Colonic mucosa (tissue), 4 donors: ENCODE measurements at regions not wholly inside any gene's neighbourhood (a gene's known extent, or its start where the extent isn't known, plus 50 kb on each side); places are given as distances from the start of the nearest gene placed in this dataset.

ENCODE experiments used
- DNase-seq: peaks from one replicate; pipeline ENCODE4 v3.0.0-alpha.2; 2020
- H3K27ac ChIP-seq: fragments of 200-600 bp; one replicate; pipeline ENCODE4 v1.8.0; 2021
- H3K27me3 ChIP-seq: fragments of 200-600 bp; one replicate; pipeline ENCODE4 v1.8.0; 2021
- H3K36me3 ChIP-seq: fragments of 200-600 bp; one replicate; pipeline ENCODE4 v1.8.0; 2021
- H3K4me1 ChIP-seq: fragments of 200-600 bp; one replicate; pipeline ENCODE4 v1.8.0; 2021; ENCODE audit warnings: mild to moderate bottlenecking
- H3K4me3 ChIP-seq: fragments of 200-600 bp; one replicate; pipeline ENCODE4 v1.8.0; 2021
- H3K9ac ChIP-seq, 2 donors: one replicate each; pipeline ENCODE4 v1.7.0; 2013; ENCODE audit warnings: control low read depth in 2 of 2, low read depth in 2 of 2, low read length in 2 of 2
- H3K9me3 ChIP-seq: fragments of 200-600 bp; one replicate; pipeline ENCODE4 v1.8.0; 2021
- CTCF ChIP-seq: fragments of 200-600 bp; IDR thresholded peaks from one replicate; pipeline ENCODE4 v1.8.0; 2022; ENCODE audit warnings: antibody characterized with exemption, mild to moderate bottlenecking
- intact Hi-C: fragments of 100-400 bp; cut with DNase I; formaldehyde crosslinking; loops from one replicate; pipeline ENCODE4 v1.14.1; 2022
- donor health status: healthy.
- donor health status: DM: no; HTN: no; CAD: no.
- donor health status: DM: no; HTN: no; CAD: no.

GRCh38 chr12:127728285-127728684, 538.7 kb upstream of the TMEM132C start:
- intact Hi-C loops = no loop called here
- DNase-seq = no peak
- H3K27ac ChIP-seq = no peak overlapping the region
- no peak overlapping the region for H3K9ac ChIP-seq
- H3K27me3 ChIP-seq = no peaks in the 10 kb centered on the region
- no peaks in the 10 kb centered on the region for H3K36me3 ChIP-seq
- no peaks in the 10 kb centered on the region for H3K4me1 ChIP-seq
- no peak for TF ChIP-seq CTCF
- no peaks in the 10 kb centered on the region for H3K9me3 ChIP-seq
- no peak overlapping the region for H3K4me3 ChIP-seq

DNA sequence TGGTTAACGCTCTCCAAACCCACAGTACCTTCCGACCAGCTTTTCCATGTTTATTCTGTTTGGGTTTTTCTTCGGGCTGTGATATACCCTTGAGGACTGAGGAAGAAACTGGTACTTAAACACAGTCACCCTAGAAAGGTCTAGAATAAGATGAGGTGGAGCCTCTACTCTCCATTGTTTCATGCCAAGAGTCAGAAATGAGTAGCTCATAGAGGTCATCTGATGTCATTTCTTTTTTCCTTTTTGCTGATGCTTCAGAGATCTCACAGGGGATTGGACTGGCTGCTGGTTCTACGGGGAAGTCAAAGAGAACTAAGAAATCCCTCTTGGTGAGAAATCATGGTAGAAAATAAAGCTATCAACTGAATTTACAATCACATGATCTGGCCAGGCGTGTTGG, 538.2 kb upstream of the TMEM132C start:
- H3K9me3 ChIP-seq = no peaks in the 10 kb centered on the region
- H3K27ac ChIP-seq = no peak overlapping the region
- intact Hi-C loops = no loop called here
- no peaks in the 10 kb centered on the region for H3K27me3 ChIP-seq
- no peak for DNase-seq
- TF ChIP-seq CTCF = no peak
- no peaks in the 10 kb centered on the region for H3K36me3 ChIP-seq
- no peaks in the 10 kb centered on the region for H3K4me1 ChIP-seq
- no peak overlapping the region for H3K4me3 ChIP-seq
- no peak overlapping the region for H3K9ac ChIP-seq

GRCh38 chr12:127729381-127729780, 537.6 kb upstream of the TMEM132C start:
- no peaks in the 10 kb centered on the region for H3K36me3 ChIP-seq

GRCh38 chr12:127731657-127732056, 535.3 kb upstream of the TMEM132C start:
- Histone ChIP-seq H3K27ac (no peak overlapping the region), H3K4me1 (no peaks in the 10 kb centered on the region), H3K36me3 (no peaks in the 10 kb centered on the region), H3K4me3 (no peak overlapping the region), H3K27me3 (no peaks in the 10 kb centered on the region), H3K9ac (no peak overlapping the region), H3K9me3 (no peaks in the 10 kb centered on the region)
- TF ChIP-seq CTCF = no peak
- DNase-seq = no peak
- intact Hi-C loops = no loop called here

More at GRCh38 chr12:127729381-127729780, 537.6 kb upstream of the TMEM132C start:
- H3K9ac ChIP-seq = no peak overlapping the region
- intact Hi-C loops = no loop called here
- H3K9me3 ChIP-seq = no peaks in the 10 kb centered on the region
- no peak for DNase-seq
- H3K27me3 ChIP-seq = no peaks in the 10 kb centered on the region
- H3K27ac ChIP-seq = no peak overlapping the region
- no peak overlapping the region for H3K4me3 ChIP-seq
- no peaks in the 10 kb centered on the region for H3K4me1 ChIP-seq
- TF ChIP-seq CTCF = no peak

DNA sequence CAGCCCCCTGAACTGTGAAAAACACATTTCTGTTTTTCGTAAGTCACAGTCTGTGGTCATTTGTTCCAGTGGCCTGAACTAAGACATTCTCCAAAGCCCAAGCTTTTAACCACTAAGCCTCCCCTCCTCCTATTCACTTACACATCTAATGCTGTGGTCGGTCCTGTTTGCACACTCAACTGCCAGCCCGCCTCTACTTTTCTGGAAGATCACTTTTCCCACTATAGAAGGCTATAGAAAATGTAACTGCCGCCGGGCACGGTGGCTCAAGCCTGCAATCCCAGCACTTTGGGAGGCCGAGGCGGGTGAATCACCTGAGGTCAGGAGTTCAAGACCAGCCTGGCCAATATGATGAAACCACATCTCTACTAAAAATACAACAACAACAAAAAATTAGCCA, 524.7 kb upstream of the TMEM132C start:
- intact Hi-C loops = no loop called here
- Histone ChIP-seq H3K9me3 (no peaks in the 10 kb centered on the region), H3K27me3 (no peaks in the 10 kb centered on the region), H3K4me1 (no peaks in the 10 kb centered on the region), H3K9ac (no peak overlapping the region), H3K27ac (no peak overlapping the region), H3K36me3 (no peaks in the 10 kb centered on the region), H3K4me3 (no peak overlapping the region)
- DNase-seq = no peak
- TF ChIP-seq CTCF = no peak
